WTC11 (cell line): ENCODE measurements at regions not wholly inside any gene's neighbourhood (a gene's known extent, or its start where the extent isn't known, plus 50 kb on each side); places are given as distances from the start of the nearest gene placed in this dataset.

Source experiments
- ATAC-seq: fragments of 200-7000 bp; cut with Tn5 transposase; 2 replicates; pipeline ENCODE4 v1.10.0; 2021; ENCODE audit warnings: mild to moderate bottlenecking, moderate library complexity
- CTCF ChIA-PET: fragments of 300-600 bp; sonication (Branson Sonifier 250); formaldehyde crosslinking; loops from one replicate; lab custom pipeline; 2021; ENCODE audit warnings: antibody characterized with exemption; lab: Charles Lee
- POLR2A ChIA-PET: fragments of 350-600 bp; sonication (Branson Sonifier 250); formaldehyde crosslinking; loops from one replicate; lab custom pipeline; 2021; ENCODE audit warnings: antibody characterized with exemption; lab: Charles Lee
- DNase-seq: peaks from one replicate; pipeline ENCODE4 v3.0.0; 2021; ENCODE audit warnings: low spot score
- H3K27ac Mint-ChIP-seq: 2 replicates; pipeline ENCODE4 v1.8.0; 2021; ENCODE audit warnings: mixed read lengths
- H3K27me3 Mint-ChIP-seq: 2 replicates; pipeline ENCODE4 v1.8.0; 2021; ENCODE audit warnings: low read depth, mild to moderate bottlenecking, moderate library complexity, mixed read lengths
- H3K36me3 Mint-ChIP-seq: 2 replicates; pipeline ENCODE4 v1.8.0; 2021; ENCODE audit warnings: mixed read lengths
- H3K4me1 Mint-ChIP-seq: 2 replicates; pipeline ENCODE4 v1.8.0; 2022; ENCODE audit warnings: mixed read lengths
- H3K4me3 Mint-ChIP-seq: 2 replicates; pipeline ENCODE4 v1.8.0; 2021; ENCODE audit warnings: mild to moderate bottlenecking, moderate library complexity, mixed read lengths
- H3K9me3 Mint-ChIP-seq: 2 replicates; pipeline ENCODE4 v1.8.0; 2021; ENCODE audit warnings: mixed read lengths
- CBFB ChIP-seq: sonication (generic); formaldehyde crosslinking; IDR thresholded peaks from 2 replicates; pipeline ENCODE4 v1.8.1; 2022; ENCODE audit warnings: mild to moderate bottlenecking, low read depth, missing genetic modification reagents
- IRF2 ChIP-seq: sonication (generic); formaldehyde crosslinking; IDR thresholded peaks from 2 replicates; pipeline ENCODE4 v1.8.0; 2022; ENCODE audit warnings: low read depth, missing genetic modification reagents, borderline replicate concordance
- KAT7 ChIP-seq: sonication (generic); formaldehyde crosslinking; IDR thresholded peaks from 2 replicates; pipeline ENCODE4 v1.8.1; 2023; ENCODE audit warnings: missing genetic modification reagents, mild to moderate bottlenecking, borderline replicate concordance
- MXD4 ChIP-seq: fragments of 250-450 bp; sonication (Bioruptor Pico); IDR thresholded peaks from 2 replicates; pipeline ENCODE4 v1.8.0; 2021; ENCODE audit warnings: mild to moderate bottlenecking, moderate library complexity, borderline replicate concordance
- NR3C1 ChIP-seq: sonication (generic); formaldehyde crosslinking; conservative IDR thresholded peaks from 2 replicates; pipeline ENCODE4 v1.8.1; 2023; ENCODE audit warnings: low read depth, mild to moderate bottlenecking, missing genetic modification reagents
- OVOL2 ChIP-seq: fragments of 250-450 bp; sonication (Bioruptor Pico); IDR thresholded peaks from 2 replicates; pipeline ENCODE4 v1.9.0; 2021; ENCODE audit warnings: mild to moderate bottlenecking, borderline replicate concordance
- PRRX2 ChIP-seq: fragments of 250-450 bp; sonication (Bioruptor Pico); IDR thresholded peaks from 2 replicates; pipeline ENCODE4 v1.8.0; 2021; ENCODE audit warnings: mild to moderate bottlenecking
- RORB ChIP-seq: fragments of 250-450 bp; sonication (Bioruptor Pico); IDR thresholded peaks from 2 replicates; pipeline ENCODE4 v1.9.0; 2021; ENCODE audit warnings: mild to moderate bottlenecking
- SOX15 ChIP-seq: fragments of 250-450 bp; sonication (Bioruptor Pico); IDR thresholded peaks from 2 replicates; pipeline ENCODE4 v1.9.0; 2021; ENCODE audit warnings: mild to moderate bottlenecking
- SP1 ChIP-seq: sonication (generic); formaldehyde crosslinking; conservative IDR thresholded peaks from 2 replicates; pipeline ENCODE4 v1.8.1; 2022; ENCODE audit warnings: missing genetic modification reagents
- TCF7 ChIP-seq: sonication (generic); formaldehyde crosslinking; IDR thresholded peaks from 2 replicates; pipeline ENCODE4 v1.8.0; 2022; ENCODE audit warnings: mild to moderate bottlenecking, low read depth, missing genetic modification reagents, moderate library complexity
- ZBTB21 ChIP-seq: sonication (generic); formaldehyde crosslinking; IDR thresholded peaks from 2 replicates; pipeline ENCODE4 v1.8.1; 2023; ENCODE audit warnings: mild to moderate bottlenecking, missing genetic modification reagents, borderline replicate concordance
- ZNF219 ChIP-seq: sonication (generic); formaldehyde crosslinking; IDR thresholded peaks from 2 replicates; pipeline ENCODE4 v1.8.0; 2023; ENCODE audit warnings: missing genetic modification reagents, mild to moderate bottlenecking, borderline replicate concordance
- ZNF416 ChIP-seq: fragments of 250-450 bp; sonication (Bioruptor Pico); IDR thresholded peaks from 2 replicates; pipeline ENCODE4 v1.9.0; 2021; ENCODE audit warnings: mild to moderate bottlenecking, inconsistent platforms
- ZNF671 ChIP-seq: fragments of 250-450 bp; sonication (Bioruptor Pico); IDR thresholded peaks from 2 replicates; pipeline ENCODE4 v1.8.0; 2021; ENCODE audit warnings: mild to moderate bottlenecking
- TF ChIP-seq, protein P1 (sequence below): sonication (generic); formaldehyde crosslinking; IDR thresholded peaks from 2 replicates; pipeline ENCODE4 v1.8.1; 2022; ENCODE audit warnings: low read depth, mild to moderate bottlenecking, moderate library complexity, missing genetic modification reagents, borderline replicate concordance
- TF ChIP-seq, protein P2 (sequence below): sonication (generic); formaldehyde crosslinking; IDR thresholded peaks from 2 replicates; pipeline ENCODE4 v1.8.1; 2023; ENCODE audit warnings: mild to moderate bottlenecking, missing genetic modification reagents
- TF ChIP-seq, protein P3 (sequence below): sonication (generic); formaldehyde crosslinking; IDR thresholded peaks from 2 replicates; pipeline ENCODE4 v1.8.0; 2022; ENCODE audit warnings: mild to moderate bottlenecking, missing genetic modification reagents
- TF ChIP-seq, protein P4 (sequence below): sonication (generic); formaldehyde crosslinking; IDR thresholded peaks from 2 replicates; pipeline ENCODE4 v1.8.1; 2022; ENCODE audit warnings: mild to moderate bottlenecking, missing genetic modification reagents, moderate library complexity, borderline replicate concordance
- TF ChIP-seq, protein P5 (sequence below): sonication (generic); formaldehyde crosslinking; IDR thresholded peaks from 2 replicates; pipeline ENCODE4 v1.8.1; 2022; ENCODE audit warnings: low read depth, missing genetic modification reagents, borderline replicate concordance

DNA sequence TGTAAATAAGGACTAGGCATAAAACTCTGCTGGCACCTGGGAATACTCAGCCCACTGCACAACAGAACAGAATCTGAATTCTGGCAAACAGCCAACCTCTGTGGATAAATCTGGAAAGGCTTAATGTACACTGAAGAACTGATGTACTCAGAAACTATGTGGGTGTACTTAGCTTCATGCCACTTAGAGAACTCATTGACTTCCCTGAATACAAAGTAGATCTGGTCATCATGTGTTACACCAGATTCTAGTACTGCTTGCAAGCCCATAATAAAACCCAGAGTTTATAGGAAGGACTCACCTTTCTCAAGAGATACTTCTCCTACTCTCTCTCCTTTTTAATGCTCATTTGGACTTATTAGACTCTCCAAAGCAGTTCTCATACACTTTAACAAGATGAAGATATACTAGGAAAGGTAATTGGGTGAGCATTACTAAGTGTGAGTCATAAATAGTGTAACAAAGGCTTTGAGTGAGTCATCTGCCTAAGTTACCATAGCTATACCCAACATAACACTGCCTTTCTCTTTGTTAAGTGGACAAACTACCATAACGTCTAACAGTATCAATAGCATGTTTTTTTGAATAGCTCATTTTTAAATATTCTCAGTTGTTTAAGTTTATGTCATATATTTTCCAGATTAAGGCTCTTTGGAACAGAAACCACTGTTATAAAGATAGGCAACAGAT is 309.1 kb downstream of the MDFIC start:
- peaks cover 10% of the 10 kb centered on the region for H3K9me3 Mint-ChIP-seq
- H3K36me3 Mint-ChIP-seq: no peaks in the 10 kb centered on the region; the same call in 1 of the 2 replicates
- TF ChIP-seq OVOL2 (CRISPR knock-in tag) (no peak), SP1 (no peak), NR3C1 (CRISPR knock-in tag) (no peak), ZBTB21 (CRISPR knock-in tag) (no peak), ZNF416 (CRISPR knock-in tag) (no peak), PRRX2 (CRISPR knock-in tag) (no peak), MXD4 (CRISPR knock-in tag) (no peak), IRF2 (no peak), CBFB (no peak), TCF7 (CRISPR knock-in tag) (no peak)
- TF ChIP-seq, protein P1, sequence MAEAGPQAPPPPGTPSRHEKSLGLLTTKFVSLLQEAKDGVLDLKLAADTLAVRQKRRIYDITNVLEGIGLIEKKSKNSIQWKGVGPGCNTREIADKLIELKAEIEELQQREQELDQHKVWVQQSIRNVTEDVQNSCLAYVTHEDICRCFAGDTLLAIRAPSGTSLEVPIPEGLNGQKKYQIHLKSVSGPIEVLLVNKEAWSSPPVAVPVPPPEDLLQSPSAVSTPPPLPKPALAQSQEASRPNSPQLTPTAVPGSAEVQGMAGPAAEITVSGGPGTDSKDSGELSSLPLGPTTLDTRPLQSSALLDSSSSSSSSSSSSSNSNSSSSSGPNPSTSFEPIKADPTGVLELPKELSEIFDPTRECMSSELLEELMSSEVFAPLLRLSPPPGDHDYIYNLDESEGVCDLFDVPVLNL (CRISPR knock-in tag): no peak
- TF ChIP-seq, protein P2, sequence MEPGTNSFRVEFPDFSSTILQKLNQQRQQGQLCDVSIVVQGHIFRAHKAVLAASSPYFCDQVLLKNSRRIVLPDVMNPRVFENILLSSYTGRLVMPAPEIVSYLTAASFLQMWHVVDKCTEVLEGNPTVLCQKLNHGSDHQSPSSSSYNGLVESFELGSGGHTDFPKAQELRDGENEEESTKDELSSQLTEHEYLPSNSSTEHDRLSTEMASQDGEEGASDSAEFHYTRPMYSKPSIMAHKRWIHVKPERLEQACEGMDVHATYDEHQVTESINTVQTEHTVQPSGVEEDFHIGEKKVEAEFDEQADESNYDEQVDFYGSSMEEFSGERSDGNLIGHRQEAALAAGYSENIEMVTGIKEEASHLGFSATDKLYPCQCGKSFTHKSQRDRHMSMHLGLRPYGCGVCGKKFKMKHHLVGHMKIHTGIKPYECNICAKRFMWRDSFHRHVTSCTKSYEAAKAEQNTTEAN (CRISPR knock-in tag): no peak
- no peak for ATAC-seq
- ChIA-PET CTCF (interaction anchor here (0.9 kb wide), 1 partner anchor 373 kb away, joined by 3 read pairs; no protein-coding TSS in a partner anchor), POLR2A (no interaction called here)
- no peak overlapping the region for H3K4me3 Mint-ChIP-seq
- H3K4me1 Mint-ChIP-seq: peaks cover 4% of the 10 kb centered on the region
- peaks cover 98% of the 10 kb centered on the region for H3K27me3 Mint-ChIP-seq
- no peak overlapping the region for H3K27ac Mint-ChIP-seq
- DNase-seq: no peak

DNA sequence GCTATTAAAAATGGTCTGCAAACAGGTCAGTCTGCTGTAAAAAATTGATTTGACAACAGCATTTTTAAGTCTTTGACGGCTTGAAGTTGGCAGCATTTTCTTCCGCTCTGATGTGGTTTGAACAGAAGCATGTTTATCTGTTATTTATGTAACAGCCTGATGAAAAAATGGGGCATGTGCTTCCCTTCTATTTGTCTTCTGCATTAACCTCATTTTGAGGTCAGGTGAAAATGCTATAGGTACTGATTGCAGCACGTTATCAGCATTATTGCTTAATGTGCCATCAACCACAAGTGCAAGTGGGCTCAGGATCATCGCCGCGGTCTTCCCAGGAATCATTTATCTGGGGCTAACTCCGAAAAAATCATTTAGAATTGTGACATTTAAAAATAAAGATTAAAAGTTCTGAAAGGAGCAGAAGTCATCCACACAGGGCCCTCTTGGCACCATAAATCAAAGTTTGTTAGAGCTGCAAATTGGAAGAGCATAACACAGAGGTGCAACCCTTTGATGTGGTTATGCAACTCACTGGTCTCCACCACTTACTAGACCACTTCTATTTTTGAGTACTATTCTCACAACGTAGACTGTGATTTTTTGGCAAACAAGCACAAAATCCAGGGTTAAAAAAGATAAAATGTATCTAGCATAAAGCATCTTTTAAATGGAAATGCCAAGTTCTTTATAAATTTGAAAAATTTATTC is 307.7 kb downstream of the MDFIC start:
- POLR2A ChIA-PET: no interaction called here

More for the DNA sequence above, 307.7 kb downstream of the MDFIC start:
- H3K4me1 Mint-ChIP-seq: peaks cover 17% of the 10 kb centered on the region
- H3K4me3 Mint-ChIP-seq: no peak overlapping the region
- H3K9me3 Mint-ChIP-seq: no peaks in the 10 kb centered on the region
- H3K27me3 Mint-ChIP-seq: peaks cover 100% of the 10 kb centered on the region
- no peak overlapping the region for H3K27ac Mint-ChIP-seq
- DNase-seq (no peak), ATAC-seq (no peak)
- no peaks in the 10 kb centered on the region for H3K36me3 Mint-ChIP-seq
- TF ChIP-seq ZNF219: no peak
- TF ChIP-seq, protein P3, sequence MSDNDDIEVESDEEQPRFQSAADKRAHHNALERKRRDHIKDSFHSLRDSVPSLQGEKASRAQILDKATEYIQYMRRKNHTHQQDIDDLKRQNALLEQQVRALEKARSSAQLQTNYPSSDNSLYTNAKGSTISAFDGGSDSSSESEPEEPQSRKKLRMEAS (CRISPR knock-in tag): no peak
- TF ChIP-seq SOX15 (CRISPR knock-in tag): no peak
- no peak for TF ChIP-seq RORB
- no peak for TF ChIP-seq ZNF671 (CRISPR knock-in tag)
- TF ChIP-seq, protein P4, sequence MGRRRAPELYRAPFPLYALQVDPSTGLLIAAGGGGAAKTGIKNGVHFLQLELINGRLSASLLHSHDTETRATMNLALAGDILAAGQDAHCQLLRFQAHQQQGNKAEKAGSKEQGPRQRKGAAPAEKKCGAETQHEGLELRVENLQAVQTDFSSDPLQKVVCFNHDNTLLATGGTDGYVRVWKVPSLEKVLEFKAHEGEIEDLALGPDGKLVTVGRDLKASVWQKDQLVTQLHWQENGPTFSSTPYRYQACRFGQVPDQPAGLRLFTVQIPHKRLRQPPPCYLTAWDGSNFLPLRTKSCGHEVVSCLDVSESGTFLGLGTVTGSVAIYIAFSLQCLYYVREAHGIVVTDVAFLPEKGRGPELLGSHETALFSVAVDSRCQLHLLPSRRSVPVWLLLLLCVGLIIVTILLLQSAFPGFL (CRISPR knock-in tag): no peak
- TF ChIP-seq, protein P5, sequence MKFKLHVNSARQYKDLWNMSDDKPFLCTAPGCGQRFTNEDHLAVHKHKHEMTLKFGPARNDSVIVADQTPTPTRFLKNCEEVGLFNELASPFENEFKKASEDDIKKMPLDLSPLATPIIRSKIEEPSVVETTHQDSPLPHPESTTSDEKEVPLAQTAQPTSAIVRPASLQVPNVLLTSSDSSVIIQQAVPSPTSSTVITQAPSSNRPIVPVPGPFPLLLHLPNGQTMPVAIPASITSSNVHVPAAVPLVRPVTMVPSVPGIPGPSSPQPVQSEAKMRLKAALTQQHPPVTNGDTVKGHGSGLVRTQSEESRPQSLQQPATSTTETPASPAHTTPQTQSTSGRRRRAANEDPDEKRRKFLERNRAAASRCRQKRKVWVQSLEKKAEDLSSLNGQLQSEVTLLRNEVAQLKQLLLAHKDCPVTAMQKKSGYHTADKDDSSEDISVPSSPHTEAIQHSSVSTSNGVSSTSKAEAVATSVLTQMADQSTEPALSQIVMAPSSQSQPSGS (CRISPR knock-in tag): no peak
- TF ChIP-seq KAT7: no peak
- CTCF ChIA-PET: no interaction called here
